ENCODE measurements at regions not wholly inside any gene's neighbourhood (a gene's known extent, or its start where the extent isn't known, plus 50 kb on each side); places are given as distances from the start of the nearest gene placed in this dataset.

DNA sequence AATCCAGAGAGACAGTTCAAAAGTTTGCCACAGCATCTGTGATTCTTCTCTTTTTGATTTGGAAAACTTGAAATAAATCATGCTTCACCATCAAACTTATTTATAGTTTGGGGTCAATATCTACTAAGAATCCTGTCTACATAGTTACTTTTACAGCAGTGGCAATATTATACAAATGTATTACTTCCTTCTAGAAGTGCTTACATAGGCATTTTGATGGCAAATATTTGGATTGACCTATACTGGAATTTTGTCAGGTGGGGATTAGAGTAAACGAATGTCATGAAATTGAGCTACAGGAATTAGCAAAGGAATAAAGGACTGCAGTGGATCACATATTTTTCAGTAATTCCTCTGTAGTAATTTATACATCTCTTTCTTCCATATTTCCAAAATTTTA is 1885.5 kb upstream of the ADGRL3 start:
- no peaks in the 10 kb centered on the region for H3K36me3 ChIP-seq (ENCODE audit: insufficient read depth)
- H4K20me1 ChIP-seq (replicated peaks; ENCODE audit: insufficient read depth) = no peaks in the 10 kb centered on the region
- Mint-ChIP-seq H3K36me3 (ENCODE audit: low read depth) (no peaks in the 10 kb centered on the region), H3K27me3 (ENCODE audit: insufficient read depth, low read depth, poor library complexity) (no peaks in the 10 kb centered on the region), H3K9me3 (no peaks in the 10 kb centered on the region), H3K4me3 (no peak overlapping the region), H3K27ac (no peak overlapping the region), H3K4me1 (peaks cover 10% of the 10 kb centered on the region; the same call in 2 of the 3 replicates)
- H3K27me3 ChIP-seq (ENCODE audit: insufficient read depth) = no peaks in the 10 kb centered on the region
- no peaks in the 10 kb centered on the region for H3K79me2 ChIP-seq (replicated peaks; ENCODE audit: insufficient read depth)
- H2AFZ ChIP-seq = no peak overlapping the region
- no peak overlapping the region for H3K4me2 ChIP-seq
- no peaks in the 10 kb centered on the region for H3K4me1 ChIP-seq (ENCODE audit: insufficient read depth)
- H3K9me2 ChIP-seq (ENCODE audit: insufficient read depth) = no peaks in the 10 kb centered on the region
- no peak for TF ChIP-seq EZH2 (IDR thresholded peaks at IDR 0.05; ENCODE audit: low read depth, unreplicated experiment)
- TF ChIP-seq JUNB (IDR thresholded peaks at IDR 0.05; ENCODE audit: unreplicated experiment) = no peak
- TF ChIP-seq ZNF114 (CRISPR knock-in tag; IDR thresholded peaks at IDR 0.05) = no peak
- TF ChIP-seq CREB1 (CRISPR knock-in tag; IDR thresholded peaks at IDR 0.05; ENCODE audit: low read depth) = no peak
- TF ChIP-seq, protein P1, sequence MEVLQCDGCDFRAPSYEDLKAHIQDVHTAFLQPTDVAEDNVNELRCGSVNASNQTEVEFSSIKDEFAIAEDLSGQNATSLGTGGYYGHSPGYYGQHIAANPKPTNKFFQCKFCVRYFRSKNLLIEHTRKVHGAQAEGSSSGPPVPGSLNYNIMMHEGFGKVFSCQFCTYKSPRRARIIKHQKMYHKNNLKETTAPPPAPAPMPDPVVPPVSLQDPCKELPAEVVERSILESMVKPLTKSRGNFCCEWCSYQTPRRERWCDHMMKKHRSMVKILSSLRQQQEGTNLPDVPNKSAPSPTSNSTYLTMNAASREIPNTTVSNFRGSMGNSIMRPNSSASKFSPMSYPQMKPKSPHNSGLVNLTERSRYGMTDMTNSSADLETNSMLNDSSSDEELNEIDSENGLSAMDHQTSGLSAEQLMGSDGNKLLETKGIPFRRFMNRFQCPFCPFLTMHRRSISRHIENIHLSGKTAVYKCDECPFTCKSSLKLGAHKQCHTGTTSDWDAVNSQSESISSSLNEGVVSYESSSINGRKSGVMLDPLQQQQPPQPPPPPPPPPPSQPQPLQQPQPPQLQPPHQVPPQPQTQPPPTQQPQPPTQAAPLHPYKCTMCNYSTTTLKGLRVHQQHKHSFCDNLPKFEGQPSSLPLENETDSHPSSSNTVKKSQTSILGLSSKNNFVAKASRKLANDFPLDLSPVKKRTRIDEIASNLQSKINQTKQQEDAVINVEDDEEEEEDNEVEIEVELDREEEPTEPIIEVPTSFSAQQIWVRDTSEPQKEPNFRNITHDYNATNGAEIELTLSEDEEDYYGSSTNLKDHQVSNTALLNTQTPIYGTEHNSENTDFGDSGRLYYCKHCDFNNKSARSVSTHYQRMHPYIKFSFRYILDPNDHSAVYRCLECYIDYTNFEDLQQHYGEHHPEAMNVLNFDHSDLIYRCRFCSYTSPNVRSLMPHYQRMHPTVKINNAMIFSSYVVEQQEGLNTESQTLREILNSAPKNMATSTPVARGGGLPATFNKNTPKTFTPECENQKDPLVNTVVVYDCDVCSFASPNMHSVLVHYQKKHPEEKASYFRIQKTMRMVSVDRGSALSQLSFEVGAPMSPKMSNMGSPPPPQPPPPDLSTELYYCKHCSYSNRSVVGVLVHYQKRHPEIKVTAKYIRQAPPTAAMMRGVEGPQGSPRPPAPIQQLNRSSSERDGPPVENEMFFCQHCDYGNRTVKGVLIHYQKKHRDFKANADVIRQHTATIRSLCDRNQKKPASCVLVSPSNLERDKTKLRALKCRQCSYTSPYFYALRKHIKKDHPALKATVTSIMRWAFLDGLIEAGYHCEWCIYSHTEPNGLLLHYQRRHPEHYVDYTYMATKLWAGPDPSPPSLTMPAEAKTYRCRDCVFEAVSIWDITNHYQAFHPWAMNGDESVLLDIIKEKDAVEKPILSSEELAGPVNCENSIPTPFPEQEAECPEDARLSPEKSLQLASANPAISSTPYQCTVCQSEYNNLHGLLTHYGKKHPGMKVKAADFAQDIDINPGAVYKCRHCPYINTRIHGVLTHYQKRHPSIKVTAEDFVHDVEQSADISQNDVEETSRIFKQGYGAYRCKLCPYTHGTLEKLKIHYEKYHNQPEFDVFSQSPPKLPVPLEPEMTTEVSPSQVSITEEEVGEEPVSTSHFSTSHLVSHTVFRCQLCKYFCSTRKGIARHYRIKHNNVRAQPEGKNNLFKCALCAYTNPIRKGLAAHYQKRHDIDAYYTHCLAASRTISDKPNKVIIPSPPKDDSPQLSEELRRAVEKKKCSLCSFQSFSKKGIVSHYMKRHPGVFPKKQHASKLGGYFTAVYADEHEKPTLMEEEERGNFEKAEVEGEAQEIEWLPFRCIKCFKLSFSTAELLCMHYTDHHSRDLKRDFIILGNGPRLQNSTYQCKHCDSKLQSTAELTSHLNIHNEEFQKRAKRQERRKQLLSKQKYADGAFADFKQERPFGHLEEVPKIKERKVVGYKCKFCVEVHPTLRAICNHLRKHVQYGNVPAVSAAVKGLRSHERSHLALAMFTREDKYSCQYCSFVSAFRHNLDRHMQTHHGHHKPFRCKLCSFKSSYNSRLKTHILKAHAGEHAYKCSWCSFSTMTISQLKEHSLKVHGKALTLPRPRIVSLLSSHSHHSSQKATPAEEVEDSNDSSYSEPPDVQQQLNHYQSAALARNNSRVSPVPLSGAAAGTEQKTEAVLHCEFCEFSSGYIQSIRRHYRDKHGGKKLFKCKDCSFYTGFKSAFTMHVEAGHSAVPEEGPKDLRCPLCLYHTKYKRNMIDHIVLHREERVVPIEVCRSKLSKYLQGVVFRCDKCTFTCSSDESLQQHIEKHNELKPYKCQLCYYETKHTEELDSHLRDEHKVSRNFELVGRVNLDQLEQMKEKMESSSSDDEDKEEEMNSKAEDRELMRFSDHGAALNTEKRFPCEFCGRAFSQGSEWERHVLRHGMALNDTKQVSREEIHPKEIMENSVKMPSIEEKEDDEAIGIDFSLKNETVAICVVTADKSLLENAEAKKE (CRISPR knock-in tag; IDR thresholded peaks at IDR 0.05) = no peak
- TF ChIP-seq CTCF (conservative IDR thresholded peaks at IDR 0.05; ENCODE audit: low read depth in 2 of 2) = no peak
- no peak for TF ChIP-seq STAT1 (IDR thresholded peaks at IDR 0.05; ENCODE audit: unreplicated experiment)
- TF ChIP-seq EZH2phosphoT487 (IDR thresholded peaks at IDR 0.05; ENCODE audit: unreplicated experiment) = no peak
- TF ChIP-seq ZNF331 (CRISPR knock-in tag; IDR thresholded peaks at IDR 0.05; ENCODE audit: low read depth) = no peak
- TF ChIP-seq POLR2AphosphoS5 (IDR thresholded peaks at IDR 0.05; ENCODE audit: low read depth) = no peak
- no peak for TF ChIP-seq REST (IDR thresholded peaks at IDR 0.05; ENCODE audit: unreplicated experiment)
- no peak for TF ChIP-seq ETS1 (IDR thresholded peaks at IDR 0.05)
- no peak for TF ChIP-seq NANOG (IDR thresholded peaks at IDR 0.05; ENCODE audit: borderline replicate concordance)
- no peak for DNase-seq (ENCODE audit: low spot score)
- no peak for ATAC-seq
- no peaks in the 10 kb centered on the region for H3F3A ChIP-seq (replicated peaks; ENCODE audit: low read depth)
- H3K4me3 ChIP-seq = no peak overlapping the region
- H3K27ac ChIP-seq (ENCODE audit: low read depth) = no peak overlapping the region
